ENCODE measurements at regions not wholly inside any gene's neighbourhood (a gene's known extent, or its start where the extent isn't known, plus 50 kb on each side); places are given as distances from the start of the nearest gene placed in this dataset.

GRCh38 chr18:27497246-27497645, 312.1 kb upstream of the CHST9 start:
- no peak for TF ChIP-seq POLR2A (IDR thresholded peaks at IDR 0.05)
- TF ChIP-seq CTCF (IDR thresholded peaks at IDR 0.05), result no peak
- no peak for TF ChIP-seq POLR2AphosphoS5 (IDR thresholded peaks at IDR 0.05)
